ENCODE measurements at regions not wholly inside any gene's neighbourhood (a gene's known extent, or its start where the extent isn't known, plus 50 kb on each side); places are given as distances from the start of the nearest gene placed in this dataset.
"Not testable (repeated sequence)": the region's sequence is repeated elsewhere in the genome, so short reads cannot be mapped to it uniquely, and the experiment has no call there.

DNA sequence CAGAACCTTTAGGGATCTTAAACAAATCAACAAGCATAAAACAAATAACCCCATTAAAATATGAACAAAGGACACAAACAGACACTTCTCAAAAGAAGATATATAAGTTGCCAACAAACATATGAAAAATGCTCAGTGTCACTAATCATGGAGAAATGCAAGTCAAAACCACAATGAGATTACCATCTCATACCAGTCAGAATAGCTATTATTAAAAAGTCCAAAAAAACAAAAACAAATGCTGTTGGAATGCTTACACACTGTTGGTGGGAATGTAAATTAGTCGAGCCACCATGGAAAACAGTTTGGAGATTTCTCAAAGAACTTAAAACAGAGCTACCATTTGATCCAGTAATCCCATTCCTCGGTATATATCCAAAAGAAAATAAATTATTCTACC is 423.6 kb downstream of the OTOL1 start:
- no peak for FAIRE-seq

DNA sequence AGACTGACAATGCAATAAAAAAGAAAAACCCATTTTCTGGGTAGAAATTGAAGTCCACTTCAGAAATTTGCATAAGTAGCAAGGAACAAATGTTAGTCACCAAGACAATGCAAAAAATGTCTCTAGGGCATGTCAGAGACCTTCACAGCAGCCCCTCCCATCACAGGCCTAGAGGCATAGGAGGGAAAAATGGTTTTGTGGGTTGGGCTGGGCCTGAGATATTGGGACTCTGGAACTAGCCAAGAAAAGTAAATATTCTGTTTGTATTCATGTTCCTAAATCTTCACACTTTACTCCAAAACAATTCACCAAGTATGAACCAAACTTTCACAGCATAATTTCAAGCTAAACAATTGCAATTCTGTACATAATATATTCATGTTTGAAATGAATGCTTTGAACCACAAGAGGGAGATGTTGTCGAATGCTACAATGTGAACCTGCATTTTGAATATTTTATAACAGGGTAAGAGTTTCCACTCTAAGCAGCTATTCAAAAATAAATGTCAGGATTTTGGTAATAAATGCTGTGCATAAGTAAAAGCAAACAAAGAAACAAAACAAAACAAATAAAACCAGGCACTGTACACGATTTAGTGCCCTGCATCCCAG is 429.2 kb downstream of the OTOL1 start:
- FAIRE-seq = no peak

DNA sequence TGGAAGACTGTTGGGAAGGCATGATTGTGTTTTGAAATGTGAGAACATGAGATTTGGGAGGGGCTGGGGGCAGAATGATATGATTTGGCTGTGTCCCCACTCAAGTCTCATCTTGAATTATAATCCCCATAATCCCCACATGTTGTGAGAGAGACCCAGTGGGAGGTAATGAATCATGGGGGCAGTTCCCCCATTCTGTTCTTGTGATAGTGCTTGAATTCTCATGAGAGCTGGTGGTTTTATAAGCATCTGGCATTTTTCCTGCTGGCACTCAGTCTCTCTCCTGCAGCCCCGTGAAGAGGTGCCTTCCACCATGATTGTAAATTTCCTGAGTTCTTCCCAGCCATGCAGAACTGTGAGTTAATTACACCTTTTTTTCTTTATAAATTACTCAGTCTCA is 430.5 kb downstream of the OTOL1 start:
- FAIRE-seq = no peak

DNA sequence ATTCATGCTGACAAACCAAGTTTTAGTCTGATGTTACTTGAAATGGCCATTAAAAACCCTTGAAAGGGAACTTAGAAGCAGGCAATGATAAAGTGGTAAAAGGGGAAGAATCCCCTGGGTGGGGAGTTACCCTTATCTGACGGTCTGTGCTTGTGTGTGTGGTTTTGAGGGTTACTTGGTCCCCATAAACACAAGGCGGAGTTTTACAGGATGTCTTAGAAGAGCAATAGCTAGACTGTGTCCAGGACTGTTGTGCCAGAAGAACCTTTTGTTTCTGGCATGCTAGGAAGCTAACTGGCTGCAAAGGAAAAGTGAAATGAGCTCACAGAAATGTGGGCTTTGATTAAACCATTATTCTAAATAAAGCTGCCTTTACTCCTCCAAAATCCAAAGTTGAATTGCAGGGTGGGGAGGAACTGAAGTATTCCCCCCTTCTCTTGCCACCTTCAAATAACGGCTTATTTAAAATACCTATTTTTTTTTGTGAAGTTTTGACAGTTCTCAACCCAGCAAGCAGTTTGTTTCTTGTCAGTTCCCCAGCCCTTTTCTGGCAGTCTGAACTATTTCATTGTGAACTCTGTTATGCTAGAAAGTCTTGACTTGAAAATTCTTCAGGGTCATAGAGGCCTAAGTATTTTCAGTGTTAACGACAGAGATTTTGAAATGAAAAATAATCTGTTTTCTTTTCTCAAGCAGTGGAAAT is 443.5 kb downstream of the OTOL1 start:
- FAIRE-seq = no peak

DNA sequence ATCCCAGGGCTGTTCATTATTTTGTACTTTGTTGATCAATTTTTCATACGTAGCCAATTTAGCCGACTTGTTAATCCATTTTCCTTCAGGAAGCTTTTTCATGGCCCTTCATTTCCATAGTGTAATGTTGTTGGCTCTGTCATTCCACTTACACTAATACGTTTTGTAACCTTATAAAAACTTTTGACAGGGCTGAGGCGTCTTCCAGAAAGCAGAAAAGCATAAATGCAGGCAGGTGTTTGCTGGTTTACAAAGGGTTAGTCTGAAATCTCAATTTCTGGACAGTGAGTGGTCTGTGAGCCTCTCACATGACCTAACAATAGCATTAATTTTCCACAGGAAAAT is 444.0 kb downstream of the OTOL1 start:
- no peak for FAIRE-seq

DNA sequence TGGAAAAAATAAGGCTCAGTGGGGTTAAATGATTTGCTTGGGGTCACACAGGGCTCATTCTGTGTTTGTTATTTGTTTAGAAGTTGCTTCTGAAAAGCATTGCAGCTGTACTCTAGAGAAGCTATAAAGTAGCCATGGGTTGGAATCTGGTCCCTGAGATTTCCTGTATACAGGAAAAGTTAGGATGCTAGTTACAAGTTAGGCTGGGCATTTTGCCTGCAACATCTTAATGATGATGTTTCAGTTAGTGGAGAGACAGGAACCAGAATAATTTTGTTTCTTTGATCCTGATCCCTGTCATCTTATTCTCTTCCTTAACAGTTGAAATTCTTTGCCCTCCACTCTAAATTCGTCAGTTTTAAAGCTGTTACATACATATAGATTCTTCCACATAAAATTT is 445.3 kb downstream of the OTOL1 start:
- no peak for FAIRE-seq

DNA sequence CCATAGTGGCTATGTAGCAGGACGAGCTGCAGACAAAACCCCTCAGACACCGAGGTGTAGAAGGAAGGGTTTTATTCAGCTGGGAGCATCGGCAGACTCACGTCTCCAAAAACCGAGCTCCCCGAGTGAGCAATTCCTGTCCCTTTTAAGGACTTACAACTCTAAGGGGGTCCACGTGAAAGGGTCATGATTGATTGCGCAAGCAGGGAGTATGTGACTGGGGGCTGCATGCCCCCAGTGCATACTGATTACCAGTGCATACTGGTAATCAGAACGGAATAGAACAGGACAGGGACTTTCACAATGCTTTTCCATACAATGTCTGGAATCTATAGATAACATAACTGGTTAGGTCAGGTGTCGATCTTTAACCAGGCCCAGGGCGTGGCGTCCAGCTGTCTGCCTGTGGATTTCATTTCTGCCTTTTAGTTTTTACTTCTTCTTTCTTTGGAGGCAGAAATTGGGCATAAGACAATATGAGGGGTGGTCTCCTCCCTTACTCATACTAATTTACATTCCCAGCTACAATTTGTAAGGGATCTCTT is 447.3 kb downstream of the OTOL1 start:
- FAIRE-seq = not testable (repeated sequence)

DNA sequence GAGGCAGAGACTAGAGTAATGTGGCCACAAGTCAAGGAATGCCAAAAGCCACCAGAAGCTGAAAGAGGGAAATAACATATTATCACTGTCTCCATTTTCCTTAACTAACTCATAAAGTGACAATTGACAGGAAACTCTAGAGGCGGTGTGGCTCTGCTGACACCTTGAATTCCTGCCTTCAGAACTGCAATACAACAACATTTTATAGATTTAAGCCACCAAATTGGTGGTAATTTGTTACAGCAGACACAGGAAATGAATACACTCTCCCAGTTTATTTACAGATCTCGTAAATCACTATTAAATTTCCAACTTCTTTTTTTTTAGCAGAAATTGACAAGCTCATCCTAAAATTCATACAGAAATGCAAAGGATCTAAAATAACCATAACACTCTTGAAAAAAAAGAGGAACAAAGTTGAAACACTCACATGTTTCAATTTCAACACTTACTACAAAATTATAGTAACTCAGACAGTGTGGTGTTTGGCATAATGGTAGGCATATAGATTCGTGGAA is 449.9 kb downstream of the OTOL1 start:
- FAIRE-seq = no peak

DNA sequence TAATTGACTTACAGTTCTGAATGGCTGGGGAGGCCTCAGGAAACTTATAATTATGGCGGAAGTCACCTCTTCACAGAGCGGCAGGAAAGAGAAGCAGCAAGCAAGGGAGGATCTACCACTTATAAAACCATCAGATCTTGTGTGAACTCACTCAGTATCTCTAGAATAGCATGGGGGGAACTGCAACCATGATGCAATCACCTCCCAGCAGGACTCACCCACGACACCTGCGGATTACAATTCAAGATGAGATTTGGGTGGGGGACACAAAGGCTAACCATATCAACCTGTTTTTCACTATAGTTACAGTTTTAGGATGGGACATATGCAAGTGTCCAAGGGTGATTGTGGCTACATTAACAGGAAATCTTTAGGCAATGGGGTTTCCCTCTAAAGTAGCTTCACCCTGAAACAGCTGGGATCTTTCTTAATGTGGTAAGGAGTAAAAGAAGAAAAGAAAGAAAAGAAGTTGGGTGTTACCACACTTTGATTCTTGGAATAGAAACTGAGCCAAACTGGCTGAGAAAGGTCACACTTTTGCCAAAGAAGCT is 453.8 kb downstream of the OTOL1 start:
- no peak for FAIRE-seq

DNA sequence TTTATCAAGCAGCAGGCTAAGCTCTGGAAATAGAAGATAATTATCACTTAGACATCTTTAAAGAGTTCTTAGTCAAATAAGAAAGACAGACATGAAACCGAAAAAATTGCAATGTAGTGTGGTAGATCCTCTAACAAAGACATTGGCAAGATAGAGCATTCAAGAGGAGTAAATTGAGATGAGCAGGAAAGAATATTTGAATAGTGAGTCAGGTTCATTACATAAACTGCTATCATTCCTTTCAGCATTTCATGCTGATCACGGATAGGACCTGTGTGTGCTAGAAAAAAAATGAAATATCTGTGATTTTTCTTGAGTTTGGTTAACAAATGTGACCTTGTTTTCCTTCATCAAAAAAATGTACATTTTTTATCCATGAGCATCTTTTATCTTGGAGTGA is 460.9 kb downstream of the OTOL1 start:
- FAIRE-seq = no peak

DNA sequence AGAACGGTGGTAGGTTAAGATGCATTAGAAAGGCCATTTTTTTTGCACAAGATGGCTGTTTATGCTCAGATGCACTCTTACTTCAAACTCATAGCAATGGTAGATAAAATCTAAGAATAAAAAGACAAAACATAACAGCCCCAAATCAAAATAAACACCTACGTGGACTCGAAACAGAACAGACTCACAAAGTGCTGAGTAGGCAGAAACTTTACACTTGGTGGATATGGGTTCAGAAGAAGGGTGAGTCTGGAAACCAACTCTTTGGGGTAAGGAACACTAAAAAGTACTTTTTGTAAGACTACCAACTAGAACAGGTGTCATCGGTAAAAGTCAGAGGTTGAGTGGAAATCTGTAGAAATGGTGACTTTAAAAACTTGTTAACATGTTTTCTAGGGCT is 468.2 kb downstream of the OTOL1 start:
- no peak for FAIRE-seq

DNA sequence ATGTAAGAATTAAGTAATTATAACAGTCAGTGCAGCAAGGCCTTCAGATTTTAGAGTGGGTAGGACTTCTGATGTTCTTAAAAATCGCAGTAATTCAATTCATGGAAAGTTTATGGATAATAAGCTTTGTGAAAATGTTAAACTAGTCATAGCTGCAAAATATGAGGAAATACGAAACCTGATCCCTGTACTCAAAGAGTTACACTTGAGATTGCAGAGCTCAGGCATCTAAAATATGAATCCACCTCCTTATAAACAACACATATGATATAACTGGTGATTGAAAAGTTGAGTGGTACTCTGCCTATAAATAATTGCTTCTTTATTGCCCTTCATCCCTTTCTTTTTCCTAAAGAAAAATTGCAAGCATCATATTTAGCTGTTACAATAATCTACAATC is 473.3 kb downstream of the OTOL1 start:
- no peak for FAIRE-seq

DNA sequence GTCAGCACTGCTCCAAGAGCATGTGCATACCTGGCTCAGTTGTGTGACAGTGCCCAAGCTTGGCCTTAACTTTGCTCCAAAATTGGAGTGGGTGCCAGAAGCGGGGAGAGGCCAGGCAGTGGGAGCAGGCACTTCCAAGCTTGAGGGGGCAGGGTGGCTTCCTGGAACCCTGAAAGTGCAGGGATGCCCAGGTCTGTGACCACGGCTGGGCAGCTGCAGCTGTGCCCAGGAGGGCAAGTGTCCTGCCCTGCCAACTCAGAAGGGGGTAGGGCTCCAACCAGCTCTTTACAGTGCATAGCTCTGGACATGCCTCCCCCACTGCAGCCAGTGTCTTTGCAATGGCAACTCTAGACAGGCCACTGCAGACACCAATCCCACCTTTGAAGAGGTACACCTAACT is 478.6 kb downstream of the OTOL1 start:
- FAIRE-seq = no peak

DNA sequence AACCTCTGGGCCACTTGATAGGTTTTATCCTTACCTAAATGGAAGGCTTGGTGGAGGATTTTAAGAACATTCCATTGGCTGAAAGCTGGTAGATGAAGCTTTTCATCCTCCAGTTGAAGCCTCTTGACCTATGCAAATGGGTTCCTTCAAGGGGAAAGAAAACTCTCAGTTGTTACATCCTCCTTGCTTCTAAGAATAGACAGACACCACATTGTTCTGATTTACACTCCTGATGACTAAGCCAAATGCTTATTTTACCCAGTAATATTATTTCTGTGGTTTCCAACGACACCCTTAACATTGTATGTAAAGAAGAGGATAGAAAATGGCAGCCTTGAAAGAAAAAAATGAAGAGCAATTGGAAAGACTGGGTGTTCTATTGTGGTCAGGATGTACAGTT is 480.5 kb downstream of the OTOL1 start:
- no peak for FAIRE-seq

DNA sequence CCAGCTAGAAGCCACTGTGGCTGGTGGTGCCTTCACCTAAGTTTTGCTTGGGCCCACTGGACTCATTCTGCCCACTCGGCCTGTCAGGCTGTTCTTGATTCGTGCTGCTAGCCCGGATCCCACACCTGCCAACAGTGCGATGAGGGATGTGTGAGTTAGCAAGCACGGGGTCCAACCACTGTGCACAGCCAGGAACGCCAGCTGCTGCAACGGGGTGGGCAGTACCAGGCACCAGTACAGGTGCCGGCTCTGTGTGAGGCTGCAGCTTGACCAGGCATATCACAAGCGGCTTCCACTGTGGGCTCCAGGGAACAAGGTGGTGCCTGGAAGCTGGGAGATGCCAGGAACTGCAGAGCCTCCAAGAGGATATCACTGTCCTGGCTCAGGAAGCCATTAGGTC is 481.2 kb downstream of the OTOL1 start:
- no peak for FAIRE-seq

DNA sequence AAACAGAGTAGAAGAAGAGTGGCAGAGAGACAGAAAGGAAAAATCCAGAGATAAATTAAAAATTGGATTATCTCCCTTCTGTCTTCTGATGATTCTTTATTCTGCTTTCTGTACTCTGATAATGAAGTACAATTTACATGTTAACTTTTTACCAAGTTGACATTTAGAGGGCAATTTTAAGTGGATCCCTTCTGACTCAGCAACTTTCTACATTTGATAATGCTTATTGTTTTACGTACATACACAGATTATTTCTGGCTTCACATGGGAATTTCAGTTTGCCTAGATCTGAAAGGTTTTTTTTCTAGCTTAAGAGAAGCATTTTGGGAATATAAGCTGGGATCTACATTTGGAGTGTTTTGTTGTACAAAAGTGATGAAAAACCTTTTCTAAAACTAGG is 491.3 kb downstream of the OTOL1 start:
- no peak for FAIRE-seq

DNA sequence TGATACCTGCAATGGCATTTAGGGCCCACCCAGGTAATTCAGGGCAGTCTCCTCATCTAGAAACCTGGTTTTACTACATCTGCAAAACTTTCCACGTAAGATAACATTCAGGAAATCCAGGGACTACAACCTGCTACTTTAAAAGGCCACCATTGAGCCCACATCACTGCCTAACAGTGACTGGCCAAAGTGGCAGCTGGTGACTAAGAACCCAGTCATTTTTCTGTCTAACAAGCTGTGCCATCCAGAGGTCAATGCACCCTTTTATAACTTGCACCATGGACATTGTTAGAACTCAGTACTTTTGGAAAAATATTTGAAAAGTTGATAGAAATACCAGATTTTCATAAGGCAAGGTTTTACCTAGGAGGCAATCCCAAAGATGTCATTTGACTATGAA is 492.4 kb downstream of the OTOL1 start:
- no peak for FAIRE-seq

DNA sequence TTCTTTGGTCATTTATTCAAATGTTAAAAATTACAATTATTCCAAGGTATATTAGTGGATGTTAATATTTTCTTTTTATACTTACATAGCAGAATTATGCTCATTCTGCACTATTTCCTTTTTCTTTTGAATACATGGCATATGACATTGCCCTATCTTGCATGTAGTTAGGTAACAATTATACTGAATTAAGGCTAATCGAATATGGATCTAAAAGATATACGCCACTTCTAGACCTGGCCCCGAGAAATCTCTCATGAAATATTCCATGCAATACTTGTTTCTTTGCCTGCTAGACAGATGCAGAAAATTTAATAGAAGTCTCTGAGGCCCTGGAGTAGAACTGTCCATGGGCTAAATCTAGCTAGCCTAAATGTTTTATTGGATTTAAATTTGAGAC is 493.4 kb downstream of the OTOL1 start:
- FAIRE-seq = no peak

DNA sequence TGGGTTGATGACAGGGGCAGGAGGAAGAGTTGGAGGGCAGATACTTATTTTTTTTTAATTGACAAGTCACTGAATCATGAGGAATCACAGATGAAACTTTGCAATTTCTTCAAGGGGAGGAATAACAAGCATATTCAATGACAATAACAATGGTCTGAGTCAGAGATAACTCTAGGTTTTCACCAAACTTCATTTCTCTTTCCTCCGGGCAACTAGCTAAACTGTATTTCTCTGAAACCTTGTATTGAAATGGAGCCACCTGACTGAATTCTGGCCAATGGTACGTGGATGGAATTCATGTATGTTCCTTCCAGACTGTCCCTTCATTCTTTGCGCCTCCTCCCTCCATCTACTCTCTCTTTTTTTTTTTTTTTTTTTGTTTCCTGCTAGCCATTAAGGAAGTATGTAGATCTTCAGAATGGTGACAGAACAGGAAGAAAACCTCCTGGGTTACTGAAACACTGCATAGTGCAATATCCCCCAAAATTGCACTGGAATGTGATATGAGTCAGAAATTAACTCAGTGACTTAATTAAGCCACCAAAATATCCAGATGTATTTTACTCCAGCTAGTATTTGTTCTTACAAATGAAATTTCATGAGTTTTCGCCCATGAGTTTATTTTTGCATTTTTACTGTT is 495.4 kb downstream of the OTOL1 start:
- FAIRE-seq = no peak

DNA sequence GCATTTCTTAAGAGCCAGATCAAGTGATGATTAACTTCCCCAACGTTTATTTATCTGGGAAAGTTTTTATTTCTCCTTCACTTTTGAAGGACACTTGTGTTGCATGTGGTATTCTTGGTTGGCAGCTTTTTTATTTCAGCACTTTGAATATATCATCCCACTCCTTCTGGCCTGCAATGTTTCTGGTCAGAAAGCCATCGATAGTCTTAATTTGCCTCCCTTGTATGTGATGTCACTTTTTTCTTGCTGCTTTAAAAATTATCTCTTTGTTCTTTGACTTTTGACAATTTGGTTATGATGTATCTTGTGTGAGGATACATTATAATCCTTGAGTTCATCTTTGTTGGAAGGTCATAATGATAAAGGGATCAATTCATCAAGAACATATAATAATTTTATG is 503.2 kb downstream of the OTOL1 start:
- FAIRE-seq = no peak

DNA sequence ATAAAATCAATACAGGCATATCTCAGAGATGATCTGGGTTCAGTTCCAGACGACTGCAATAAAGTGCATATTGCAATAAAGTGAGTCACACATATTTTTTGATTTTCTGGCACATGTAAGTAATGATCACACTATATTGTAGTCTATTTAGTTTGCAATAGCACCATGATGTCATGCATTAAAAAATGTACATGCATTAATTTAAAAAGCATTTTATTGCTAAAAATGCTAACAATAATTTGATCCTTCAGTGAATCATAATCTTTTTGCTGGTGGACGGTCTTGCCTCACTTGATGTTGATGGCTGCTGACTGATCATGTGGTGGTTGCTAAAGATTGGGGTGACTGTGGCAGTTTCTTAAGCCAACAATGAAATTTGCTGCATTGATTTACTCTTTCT is 511.1 kb downstream of the OTOL1 start:
- no peak for FAIRE-seq

DNA sequence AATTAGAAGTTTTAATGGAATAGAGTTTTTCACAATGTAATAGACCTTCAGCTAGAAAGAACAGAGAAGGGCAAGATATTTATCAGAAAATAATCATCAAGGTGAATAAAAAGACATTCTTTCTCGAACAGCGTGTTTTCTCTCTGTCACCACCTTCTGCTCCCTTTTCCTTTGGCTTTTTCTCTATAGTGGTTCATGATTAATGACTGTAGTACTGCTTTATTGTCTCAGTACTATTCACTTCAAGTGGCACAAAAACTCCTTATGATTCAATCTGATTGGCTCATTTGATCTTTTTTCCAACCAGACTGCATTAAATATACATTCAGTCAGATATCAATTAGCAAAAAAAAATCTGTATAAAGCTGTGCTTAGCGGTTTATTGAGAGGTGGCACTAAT is 516.0 kb downstream of the OTOL1 start:
- no peak for FAIRE-seq

DNA sequence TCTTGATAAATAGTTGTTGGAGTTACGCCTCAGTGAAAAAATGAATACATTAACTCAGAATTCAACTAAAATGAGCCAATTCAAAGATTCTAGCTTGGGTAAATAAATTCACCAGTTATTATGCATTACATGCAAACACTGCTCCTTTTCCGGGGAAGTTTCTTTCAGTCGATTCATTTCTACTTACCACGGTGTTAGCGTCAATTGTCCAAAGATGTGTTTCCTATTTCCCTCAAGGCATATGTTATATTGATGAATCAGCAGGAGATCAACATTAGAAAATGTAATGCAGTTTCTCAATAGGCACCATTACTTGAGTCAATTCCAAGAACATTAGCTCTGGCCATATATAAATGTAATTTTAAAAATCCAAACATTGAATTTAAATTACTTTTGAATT is 517.7 kb downstream of the OTOL1 start:
- FAIRE-seq = no peak

DNA sequence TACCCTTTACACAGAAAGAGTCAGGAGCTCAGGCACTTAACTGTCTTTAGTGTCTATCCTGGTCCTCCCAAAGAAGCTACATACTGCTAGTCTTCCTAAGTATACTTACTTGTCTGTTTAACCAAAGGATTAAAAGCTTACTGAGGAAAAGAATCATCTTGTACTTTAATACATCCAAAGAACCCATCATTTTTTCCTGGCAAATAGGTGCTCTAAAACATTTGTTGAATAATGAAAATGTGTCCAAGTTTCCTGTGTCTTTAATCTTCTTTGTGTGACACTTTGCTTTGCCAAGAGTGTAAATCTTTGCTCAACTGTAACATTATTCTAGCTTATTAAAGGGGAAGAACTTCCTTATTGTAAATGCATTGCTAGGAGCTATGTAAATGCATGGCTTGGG is 519.2 kb downstream of the OTOL1 start:
- FAIRE-seq = no peak

All from islet of Langerhans (tissue), 1 donor.